AG08396 (cell line): ENCODE measurements at regions not wholly inside any gene's neighbourhood (a gene's known extent, or its start where the extent isn't known, plus 50 kb on each side); places are given as distances from the start of the nearest gene placed in this dataset.

Experiments used
- DNase-seq: peaks from one replicate; pipeline ENCODE4 v3.0.0; 2012; ENCODE audit warnings: low spot score, mixed read lengths

GRCh38 chr4:123266221-123266620, 130.4 kb upstream of the SPRY1 start:
- DNase-seq = no peak

DNA sequence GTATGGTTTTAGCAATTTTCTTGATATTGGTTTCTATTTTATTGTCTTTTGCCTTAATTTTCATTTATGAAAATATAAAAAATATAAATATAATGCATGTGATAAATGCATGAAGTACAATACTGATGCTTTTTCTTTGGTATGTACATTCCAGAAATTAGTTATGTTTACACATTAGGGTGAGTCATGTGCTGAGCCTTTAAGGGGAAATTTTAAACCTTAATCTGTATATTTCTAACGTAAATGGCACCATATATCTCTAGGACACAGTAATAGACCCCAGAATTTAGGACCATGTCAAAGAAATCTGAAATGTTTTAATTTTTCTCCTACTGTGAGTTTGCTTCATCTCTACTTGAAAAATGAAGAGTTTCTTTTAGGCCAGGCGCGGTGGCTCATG, 117.8 kb upstream of the SPRY1 start:
- DNase-seq = no peak

DNA sequence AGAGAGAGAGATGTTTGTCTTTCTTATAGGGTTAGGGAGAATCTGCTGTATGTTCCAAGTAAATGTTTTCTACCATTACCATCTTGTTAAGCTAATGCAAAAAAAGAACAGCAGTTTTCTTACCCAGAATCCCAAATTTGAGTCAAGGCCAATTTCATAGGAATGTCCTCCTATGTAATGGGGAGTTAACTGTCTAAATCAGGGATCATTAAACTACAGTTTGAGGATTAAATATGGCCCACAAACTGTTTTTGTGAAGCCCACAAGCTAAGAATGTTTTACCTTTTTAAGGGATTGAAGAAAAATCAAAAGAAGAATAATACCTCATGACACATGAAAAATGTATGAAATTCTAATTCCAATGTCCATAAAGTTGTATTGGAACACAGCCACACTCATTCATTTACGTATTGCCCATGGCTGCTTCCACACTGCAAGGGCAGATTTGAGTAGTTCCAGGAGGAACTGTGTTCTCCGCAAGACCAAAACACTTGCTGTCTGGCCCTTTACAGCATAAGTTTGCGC, 113.2 kb upstream of the SPRY1 start:
- DNase-seq = no peak

- DNase-seq = no peak
Measured at GRCh38 chr4:123284168-123284567, 112.4 kb upstream of the SPRY1 start.

DNA sequence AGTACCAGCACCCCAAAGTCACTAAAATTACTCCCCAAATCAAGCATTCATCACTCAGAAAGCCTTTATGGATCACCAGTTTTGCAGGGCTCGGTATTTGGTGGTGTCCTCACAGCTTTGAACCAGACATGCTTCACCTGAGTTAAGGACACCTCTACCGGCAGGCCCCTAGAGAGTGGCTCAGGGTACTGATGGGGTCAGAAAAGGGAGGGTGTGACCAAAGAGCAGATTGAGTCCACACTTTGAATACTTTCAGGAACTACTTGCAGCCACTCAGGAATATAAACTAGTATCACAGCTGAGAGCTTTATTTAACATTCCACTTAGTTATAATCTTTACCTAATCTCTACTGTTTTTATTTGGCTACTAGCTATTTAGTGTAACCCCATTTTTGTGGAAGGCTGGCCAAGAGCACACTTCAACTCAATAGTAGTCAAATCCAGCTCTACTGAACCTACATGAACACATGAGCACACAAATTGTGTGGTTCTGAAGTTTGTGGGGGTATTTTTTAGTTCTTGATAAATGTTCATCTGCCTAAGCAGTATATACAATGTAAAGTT, 109.6 kb upstream of the SPRY1 start:
- no peak for DNase-seq

DNA sequence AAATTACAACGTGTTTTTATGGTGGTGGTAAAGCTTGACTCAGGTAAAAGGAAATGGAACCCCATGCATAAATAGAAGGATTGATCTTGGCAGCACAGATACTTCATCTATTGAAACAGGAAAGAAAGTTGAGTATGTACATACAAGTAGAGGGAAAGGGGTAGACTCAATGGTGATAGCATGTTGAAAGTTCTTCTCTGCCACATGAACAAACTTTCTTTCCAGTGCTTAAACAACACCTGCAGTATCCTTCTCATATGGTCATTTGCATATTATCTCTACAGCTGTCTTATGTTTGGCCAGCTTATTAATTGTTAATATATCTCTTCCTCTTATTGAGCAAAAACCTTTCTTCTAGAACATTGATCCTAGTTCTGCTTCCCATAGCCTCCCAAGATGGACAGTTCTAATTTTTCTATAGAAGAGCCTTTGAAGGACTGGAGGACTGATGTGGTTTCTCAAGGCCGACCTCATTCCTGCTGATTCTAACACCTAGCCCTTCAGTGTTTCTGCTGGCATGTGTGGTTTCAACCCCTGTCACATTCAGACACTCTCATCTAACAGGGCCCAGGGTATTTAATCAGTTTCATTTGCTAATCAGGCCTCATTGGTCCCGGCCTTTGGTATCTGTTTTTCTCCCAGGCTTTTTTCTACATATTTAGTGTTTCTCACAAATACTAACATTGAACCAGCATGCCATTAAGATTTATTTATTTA, 108.1 kb upstream of the SPRY1 start:
- no peak for DNase-seq

DNA sequence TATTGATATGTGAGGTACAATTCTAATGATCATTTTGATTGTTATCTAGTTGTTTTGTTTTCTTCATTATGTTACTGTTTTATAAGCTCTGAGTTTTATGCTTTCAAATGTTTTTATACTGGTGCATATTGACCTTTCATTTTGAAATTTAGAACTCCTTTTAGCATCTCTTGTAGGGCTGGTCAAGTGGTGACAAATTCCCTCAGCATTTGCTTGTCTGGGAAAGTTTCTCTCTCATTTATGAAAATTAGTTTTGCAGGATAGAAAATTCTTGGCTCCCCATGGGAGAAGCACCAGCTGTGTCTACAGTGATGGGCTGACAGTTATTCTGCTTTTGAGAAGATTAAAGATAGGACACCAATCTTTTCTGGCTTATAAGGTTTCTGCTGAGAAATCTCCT, 105.3 kb upstream of the SPRY1 start:
- no peak for DNase-seq

- no peak for DNase-seq
Measured at GRCh38 chr4:123297836-123298235, 98.8 kb upstream of the SPRY1 start.

DNA sequence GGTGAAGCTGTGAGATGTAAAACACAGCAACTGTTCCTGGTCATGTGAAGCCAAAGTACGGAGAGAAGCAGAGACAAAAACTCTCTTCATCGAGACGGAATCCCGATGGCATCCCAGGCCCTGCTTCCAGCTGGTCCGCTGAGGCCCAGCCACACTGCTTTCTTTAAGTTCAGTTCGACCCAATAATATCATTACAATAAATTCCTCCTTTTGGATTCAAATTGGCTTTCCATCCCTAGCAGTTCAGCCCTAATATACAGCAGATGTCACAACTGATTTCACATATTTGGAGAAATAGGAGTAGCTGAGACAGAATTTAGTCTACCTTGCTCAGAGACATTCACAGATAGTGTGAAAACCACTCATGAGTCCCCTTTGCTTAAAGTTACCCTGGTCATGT, 98.3 kb upstream of the SPRY1 start:
- DNase-seq = no peak

GRCh38 chr4:123298801-123299200, 97.8 kb upstream of the SPRY1 start:
- no peak for DNase-seq

DNA sequence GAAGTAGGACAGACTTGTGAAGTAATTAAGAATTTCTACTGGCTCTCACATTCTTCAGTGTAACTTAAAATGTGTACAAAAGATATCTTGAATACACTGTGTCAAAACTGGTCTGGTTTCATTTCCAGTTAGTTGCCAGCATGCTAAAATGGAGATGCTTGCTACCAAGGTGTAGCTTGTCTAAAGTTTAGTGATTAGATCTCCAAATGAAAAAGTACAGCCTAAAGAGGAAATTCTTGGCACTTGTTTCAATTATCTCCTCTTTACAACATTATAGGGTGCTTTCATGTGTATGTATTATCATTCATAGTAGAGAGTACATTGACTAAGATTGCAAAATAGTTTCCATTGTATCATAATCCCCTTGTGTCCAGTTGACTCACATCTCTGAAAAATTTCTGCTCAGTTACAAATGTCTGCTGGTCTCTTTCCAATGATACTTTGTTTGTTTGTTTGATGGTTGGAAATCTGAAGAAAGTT, 97.3 kb upstream of the SPRY1 start:
- DNase-seq = peak; percentile 13

- DNase-seq = no peak
Measured at GRCh38 chr4:123300222-123301039, 96.2 kb upstream of the SPRY1 start.

- DNase-seq = no peak
Measured at GRCh38 chr4:123301923-123302322, 94.7 kb upstream of the SPRY1 start.

DNA sequence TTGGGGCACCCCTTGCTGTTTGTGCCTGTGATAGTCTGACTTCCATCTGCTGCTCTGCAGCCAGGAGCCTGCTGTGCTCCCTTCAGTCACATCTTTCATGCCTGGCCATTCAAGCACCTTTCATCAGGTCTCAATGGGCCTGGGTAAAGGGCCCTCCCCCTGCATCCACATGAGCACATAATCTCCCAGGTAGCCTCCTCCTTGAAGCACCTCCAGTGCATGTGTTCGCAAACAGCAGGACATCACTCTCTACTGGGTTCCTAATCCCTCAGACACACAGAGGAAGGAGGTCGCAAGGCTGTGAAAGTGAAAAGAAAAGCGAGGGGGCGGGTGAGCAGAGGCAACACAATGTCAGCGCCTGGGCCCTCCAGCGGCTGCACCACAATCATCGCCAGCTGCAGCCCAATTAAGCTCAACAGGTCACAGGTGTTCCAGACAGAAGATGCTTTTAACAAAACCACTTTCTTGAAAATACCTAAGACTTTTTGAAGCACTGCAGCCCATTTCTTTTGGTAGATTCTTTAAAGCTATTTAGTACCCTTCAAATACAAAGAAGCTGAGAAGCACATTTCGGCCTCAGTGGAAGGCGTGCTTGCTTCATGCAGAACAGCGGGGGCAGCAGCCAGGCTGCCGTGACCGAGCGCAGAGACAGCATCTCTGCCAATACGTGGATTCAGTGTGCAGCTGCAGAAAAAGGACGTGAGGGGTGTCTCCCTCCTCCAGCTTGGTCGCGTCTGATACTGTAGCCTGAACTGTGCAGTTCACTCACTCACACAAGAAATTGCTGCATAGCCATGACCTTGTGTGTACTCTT, 92.2 kb upstream of the SPRY1 start:
- DNase-seq = no peak

DNA sequence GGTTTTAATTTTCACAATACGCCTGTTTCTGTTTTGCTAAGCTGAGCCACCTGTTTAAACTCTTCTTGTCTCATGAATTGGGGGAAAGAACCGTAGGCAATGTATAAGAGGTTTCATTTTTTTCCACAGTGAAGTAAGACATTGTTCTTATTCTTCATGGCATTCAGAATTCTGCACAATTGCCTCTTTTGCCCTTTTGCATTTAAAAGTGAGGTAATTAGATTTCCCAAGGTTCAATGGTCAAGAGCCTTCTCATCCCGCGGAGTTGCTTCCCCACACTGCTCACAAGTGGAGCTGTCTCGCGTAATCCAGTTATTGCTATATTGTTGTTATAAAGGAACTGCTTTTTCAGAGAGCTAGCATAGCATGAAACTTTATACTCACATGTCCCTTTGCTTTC, 90.9 kb upstream of the SPRY1 start:
- no peak for DNase-seq

GRCh38 chr4:123306769-123307168, 89.8 kb upstream of the SPRY1 start:
- DNase-seq = no peak

GRCh38 chr4:123308667-123309066, 87.9 kb upstream of the SPRY1 start:
- DNase-seq = no peak

- no peak for DNase-seq
Measured at GRCh38 chr4:123312116-123312515, 84.5 kb upstream of the SPRY1 start.

GRCh38 chr4:123312951-123313592, 83.5 kb upstream of the SPRY1 start:
- no peak for DNase-seq

- no peak for DNase-seq
Measured at GRCh38 chr4:123315617-123316016, 81.0 kb upstream of the SPRY1 start.

- no peak for DNase-seq
Measured at GRCh38 chr4:123317211-123317610, 79.4 kb upstream of the SPRY1 start.

- DNase-seq = no peak
Measured at GRCh38 chr4:123319639-123320038, 77.0 kb upstream of the SPRY1 start.
